Fibroblast of the aortic adventitia (primary cell): ENCODE measurements at regions not wholly inside any gene's neighbourhood (a gene's known extent, or its start where the extent isn't known, plus 50 kb on each side); places are given as distances from the start of the nearest gene placed in this dataset.

Experiments
- DNase-seq: peaks from one replicate; pipeline ENCODE4 v3.0.0-alpha.2; 2010; ENCODE audit warnings: low read depth
- H3K4me3 ChIP-seq: 2 replicates; pipeline ENCODE4 v1.5.1; 2011; ENCODE audit warnings: low read depth, mild to moderate bottlenecking, control low read depth, low read length, moderate library complexity
- CTCF ChIP-seq: IDR thresholded peaks from 2 replicates; pipeline ENCODE4 v1.5.1; 2011; ENCODE audit warnings: mild to moderate bottlenecking, low read length, control low read depth, inconsistent platforms; ENCODE audit not compliant: insufficient read depth

- no peak overlapping the region for H3K4me3 ChIP-seq
- TF ChIP-seq CTCF = no peak
- DNase-seq = no peak
Observed at GRCh38 chr9:107731115-107731762, 241.7 kb upstream of the KLF4 start.

DNA sequence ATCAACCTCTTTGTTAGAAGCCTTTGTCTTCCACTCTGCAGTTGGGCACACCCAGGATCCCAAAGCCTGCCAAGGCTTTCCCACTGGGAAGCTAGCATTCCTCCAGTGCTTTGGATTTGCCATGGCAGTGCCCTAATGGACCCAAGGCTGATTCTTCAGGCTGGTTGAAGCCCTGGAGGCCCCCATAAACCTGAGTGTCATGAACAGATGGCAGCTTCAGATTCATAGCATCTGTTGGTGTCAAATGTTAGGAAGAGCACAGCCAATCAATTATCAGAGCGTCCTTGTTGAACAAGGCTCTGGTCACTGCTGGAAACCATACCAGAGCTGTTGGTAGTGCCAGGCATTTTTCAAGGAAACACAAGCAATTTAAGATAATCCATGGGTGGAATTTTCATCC lies 241.1 kb upstream of the KLF4 start:
- TF ChIP-seq CTCF = no peak
- no peak for DNase-seq
- H3K4me3 ChIP-seq = no peak overlapping the region

GRCh38 chr9:107727086-107727780 lies 237.7 kb upstream of the KLF4 start:
- peak; percentile 61 for DNase-seq
- TF ChIP-seq CTCF = no peak
- no peak overlapping the region for H3K4me3 ChIP-seq

GRCh38 chr9:107723015-107723414 lies 233.4 kb upstream of the KLF4 start:
- DNase-seq = no peak
- H3K4me3 ChIP-seq = no peak overlapping the region
- TF ChIP-seq CTCF = no peak

GRCh38 chr9:107721705-107722245 lies 232.2 kb upstream of the KLF4 start:
- DNase-seq = no peak
- H3K4me3 ChIP-seq = no peak overlapping the region
- no peak for TF ChIP-seq CTCF

GRCh38 chr9:107720501-107720900 lies 230.9 kb upstream of the KLF4 start:
- TF ChIP-seq CTCF = no peak
- DNase-seq = no peak
- H3K4me3 ChIP-seq = no peak overlapping the region
